Epithelial cell of proximal tubule (primary cell): ENCODE measurements at regions not wholly inside any gene's neighbourhood (a gene's known extent, or its start where the extent isn't known, plus 50 kb on each side); places are given as distances from the start of the nearest gene placed in this dataset.
"Not testable (repeated sequence)": the region's sequence is repeated elsewhere in the genome, so short reads cannot be mapped to it uniquely, and the experiment has no call there.

Experiments used
- DNase-seq: peaks from one replicate; pipeline ENCODE4 v3.0.0-alpha.2; 2011; ENCODE audit warnings: low read depth
- H3K4me3 ChIP-seq: 2 replicates; pipeline ENCODE4 v1.5.1; 2011; ENCODE audit warnings: low read depth, mild to moderate bottlenecking, low read length
- TF ChIP-seq, protein P1 (sequence below): conservative IDR thresholded peaks from 2 replicates; pipeline ENCODE4 v1.5.1; 2012; ENCODE audit warnings: low read depth, mild to moderate bottlenecking, low read length

DNA sequence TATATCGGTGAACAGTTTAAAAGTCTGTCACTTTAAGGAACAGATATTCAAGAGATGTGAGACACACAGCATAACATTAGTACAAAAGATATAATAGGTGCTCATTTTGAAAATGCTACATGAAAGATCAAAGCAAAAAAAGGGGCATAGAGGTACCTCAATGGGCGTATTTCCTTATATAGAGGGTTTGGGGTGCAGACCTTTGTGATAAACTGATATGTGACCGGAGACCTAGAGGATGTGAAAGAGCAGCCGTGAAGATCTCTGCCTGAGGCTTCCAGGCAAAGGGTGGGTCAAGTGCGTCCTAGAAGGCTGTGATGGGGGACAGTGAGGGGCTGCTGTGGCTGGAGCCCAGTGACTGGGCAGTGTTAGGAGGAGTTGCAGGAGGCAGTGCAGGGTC lies 551.4 kb downstream of the ETS1 start:
- DNase-seq = no peak

DNA sequence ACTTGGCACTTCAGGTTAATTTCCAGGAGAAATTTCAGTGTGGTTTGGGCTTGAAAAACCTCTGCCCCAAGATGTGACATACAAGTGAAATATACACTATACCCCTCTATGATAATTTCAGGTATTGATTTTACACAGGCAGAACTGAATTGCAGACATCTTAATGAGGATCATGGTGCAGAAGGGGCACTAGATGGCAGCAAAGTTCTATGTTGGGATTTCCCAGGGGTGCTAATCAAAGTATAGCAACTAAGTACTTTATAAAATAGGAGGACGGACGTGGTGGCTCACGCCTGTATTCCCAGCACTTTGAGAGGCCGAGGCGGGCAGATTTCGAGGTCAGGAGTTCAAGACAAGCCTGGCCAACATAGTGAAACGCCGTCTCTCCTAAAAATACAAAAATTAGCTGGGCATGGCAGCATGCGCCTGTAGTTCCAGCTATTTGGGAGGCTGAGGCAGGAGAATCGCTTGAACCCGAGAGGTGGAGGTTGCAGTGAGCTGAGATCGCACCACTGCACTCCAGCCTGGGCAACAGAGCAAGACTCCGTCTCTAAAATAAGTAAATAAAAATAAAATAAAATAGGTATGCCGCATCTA lies 555.7 kb downstream of the ETS1 start:
- DNase-seq, H3K4me3 ChIP-seq: not testable (repeated sequence)
- TF ChIP-seq, protein P1, sequence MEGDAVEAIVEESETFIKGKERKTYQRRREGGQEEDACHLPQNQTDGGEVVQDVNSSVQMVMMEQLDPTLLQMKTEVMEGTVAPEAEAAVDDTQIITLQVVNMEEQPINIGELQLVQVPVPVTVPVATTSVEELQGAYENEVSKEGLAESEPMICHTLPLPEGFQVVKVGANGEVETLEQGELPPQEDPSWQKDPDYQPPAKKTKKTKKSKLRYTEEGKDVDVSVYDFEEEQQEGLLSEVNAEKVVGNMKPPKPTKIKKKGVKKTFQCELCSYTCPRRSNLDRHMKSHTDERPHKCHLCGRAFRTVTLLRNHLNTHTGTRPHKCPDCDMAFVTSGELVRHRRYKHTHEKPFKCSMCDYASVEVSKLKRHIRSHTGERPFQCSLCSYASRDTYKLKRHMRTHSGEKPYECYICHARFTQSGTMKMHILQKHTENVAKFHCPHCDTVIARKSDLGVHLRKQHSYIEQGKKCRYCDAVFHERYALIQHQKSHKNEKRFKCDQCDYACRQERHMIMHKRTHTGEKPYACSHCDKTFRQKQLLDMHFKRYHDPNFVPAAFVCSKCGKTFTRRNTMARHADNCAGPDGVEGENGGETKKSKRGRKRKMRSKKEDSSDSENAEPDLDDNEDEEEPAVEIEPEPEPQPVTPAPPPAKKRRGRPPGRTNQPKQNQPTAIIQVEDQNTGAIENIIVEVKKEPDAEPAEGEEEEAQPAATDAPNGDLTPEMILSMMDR = peak; percentile 80

More for the DNA sequence above, 551.4 kb downstream of the ETS1 start:
- H3K4me3 ChIP-seq = no peak overlapping the region
- TF ChIP-seq, protein P1 = no peak

DNA sequence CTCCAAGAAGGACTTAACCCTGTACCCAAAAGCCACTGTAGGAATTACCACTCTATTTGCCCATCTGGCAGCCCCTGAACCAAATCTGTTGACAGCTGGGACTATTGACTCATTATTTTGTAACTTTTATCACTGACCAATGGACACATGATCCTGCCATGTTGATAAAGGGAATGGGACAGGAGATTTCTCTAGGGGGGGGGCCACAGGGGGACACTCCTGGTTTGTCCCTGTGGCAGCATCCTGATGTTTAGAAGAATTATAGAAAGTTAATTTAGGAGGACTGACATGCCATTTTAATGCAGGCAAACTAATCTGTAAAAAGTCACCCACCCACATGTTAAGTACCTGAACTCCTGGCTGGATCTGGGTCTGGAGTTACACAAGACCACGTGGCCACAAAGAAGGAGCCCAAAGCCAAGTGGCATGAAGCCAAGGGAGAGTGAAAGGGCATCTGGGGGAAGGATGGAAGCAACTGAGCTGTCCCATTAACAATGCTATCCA lies 558.1 kb downstream of the ETS1 start:
- DNase-seq = no peak

DNA sequence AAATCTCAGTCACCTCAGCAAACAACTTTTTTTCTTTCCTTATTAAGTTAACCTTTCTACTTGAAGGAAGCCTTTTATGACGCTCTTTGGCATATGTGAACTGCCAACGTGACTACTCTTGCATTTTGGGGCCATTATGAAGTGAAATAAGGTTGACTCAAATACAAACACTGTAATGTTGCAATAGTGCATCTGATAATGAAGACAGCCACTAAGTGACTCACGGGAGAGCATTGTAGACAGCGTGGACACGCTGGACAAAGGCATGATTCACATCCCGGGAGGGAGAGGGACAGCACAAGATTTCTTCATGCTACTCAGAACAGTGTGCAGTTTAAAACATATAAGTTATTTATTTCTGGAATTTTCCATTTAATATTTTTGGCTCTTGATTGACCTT lies 560.8 kb downstream of the ETS1 start:
- TF ChIP-seq, protein P1 = no peak
- H3K4me3 ChIP-seq = no peak overlapping the region
- DNase-seq = peak; percentile 97

More for the DNA sequence above, 558.1 kb downstream of the ETS1 start:
- TF ChIP-seq, protein P1 = no peak
- no peak overlapping the region for H3K4me3 ChIP-seq

DNA sequence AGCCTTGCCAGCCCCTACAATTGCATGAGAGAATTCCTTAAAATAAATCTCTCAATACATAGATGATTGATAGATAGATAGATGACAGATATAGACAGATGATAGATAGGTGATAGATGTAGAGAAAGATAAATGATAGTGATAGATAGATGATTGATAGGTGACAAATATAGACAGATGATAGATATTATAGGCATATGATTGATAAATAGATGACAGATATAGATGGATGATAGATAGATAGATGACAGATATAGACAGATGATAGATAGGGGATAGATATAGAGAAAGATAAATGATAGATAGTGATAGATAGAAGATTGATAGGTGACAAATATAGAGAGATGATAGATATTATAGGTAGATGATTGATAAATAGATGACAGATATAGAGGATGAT lies 564.6 kb downstream of the ETS1 start:
- TF ChIP-seq, protein P1 = no peak

DNA sequence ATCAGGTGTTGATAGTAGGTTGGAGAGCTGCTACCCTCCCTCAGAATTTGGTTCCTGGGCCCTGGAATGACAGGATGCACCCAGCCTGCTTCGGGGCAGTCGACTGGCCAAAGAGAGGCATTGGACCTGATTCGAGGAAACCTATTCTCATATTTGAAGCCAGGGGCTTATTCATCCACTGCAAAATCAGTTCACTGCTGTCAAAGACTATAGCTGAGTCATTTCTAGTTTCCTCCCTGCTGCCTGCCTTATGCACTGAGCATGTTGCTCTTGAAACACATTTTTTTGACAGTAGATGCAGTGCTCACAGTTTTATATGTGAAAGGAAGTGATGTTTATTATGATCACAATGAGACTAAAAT lies 565.4 kb downstream of the ETS1 start:
- no peak for DNase-seq
- TF ChIP-seq, protein P1 = no peak
- H3K4me3 ChIP-seq = no peak overlapping the region

More for the DNA sequence above, 564.6 kb downstream of the ETS1 start:
- H3K4me3 ChIP-seq = no peak overlapping the region
- DNase-seq = no peak
